GM18868 (cell line): ENCODE measurements at regions not wholly inside any gene's neighbourhood (a gene's known extent, or its start where the extent isn't known, plus 50 kb on each side); places are given as distances from the start of the nearest gene placed in this dataset.
A peak's percentile ranks its signal among the peaks of the same experiment; 100 is the strongest.

Experiments
- ATAC-seq: cut with Tn5 transposase; IDR thresholded peaks from one replicate; pipeline ENCODE4 v1.9.1; 2021; ENCODE audit warnings: mild to moderate bottlenecking, moderate library complexity; ENCODE audit not compliant: unreplicated experiment

DNA sequence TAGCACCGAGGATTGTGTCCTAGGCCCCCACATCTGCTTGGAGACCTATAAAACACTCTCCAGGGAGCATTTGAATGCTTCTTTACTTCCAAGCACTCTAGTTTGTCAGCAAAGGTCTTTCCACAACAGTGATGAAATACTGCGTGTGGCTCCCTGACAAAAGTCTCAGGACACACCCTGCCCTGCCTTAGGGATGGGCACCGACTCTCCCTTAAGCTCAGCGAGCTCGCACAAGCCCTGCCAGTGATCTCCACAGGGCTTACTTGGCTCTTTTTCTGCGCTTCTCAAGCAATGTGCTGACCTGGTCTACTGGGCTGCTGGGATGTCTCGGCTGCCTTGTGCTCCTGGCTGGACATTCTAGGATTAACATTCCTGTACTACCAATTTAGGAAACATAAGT lies 84.3 kb upstream of the MPP7 start:
- ATAC-seq: no peak

DNA sequence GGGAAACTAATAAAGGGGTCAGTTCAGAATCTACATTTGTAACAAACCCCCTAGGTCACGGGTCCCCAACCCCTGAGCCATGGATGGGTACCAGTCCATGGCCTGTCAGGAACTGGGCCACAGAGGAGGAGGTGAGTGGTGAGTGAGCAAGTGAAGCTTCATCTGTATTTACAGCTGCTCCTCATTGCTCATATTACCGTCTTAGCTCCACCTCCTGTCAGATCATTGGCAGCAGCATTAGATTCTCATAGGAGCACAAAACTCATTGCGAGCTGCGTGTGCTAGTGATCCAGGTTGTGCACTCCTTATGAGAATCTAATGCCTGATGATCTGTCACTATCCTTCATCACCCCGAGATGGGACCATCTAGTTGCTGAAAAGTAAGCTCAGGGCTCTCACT lies 88.4 kb upstream of the MPP7 start:
- ATAC-seq: no peak

DNA sequence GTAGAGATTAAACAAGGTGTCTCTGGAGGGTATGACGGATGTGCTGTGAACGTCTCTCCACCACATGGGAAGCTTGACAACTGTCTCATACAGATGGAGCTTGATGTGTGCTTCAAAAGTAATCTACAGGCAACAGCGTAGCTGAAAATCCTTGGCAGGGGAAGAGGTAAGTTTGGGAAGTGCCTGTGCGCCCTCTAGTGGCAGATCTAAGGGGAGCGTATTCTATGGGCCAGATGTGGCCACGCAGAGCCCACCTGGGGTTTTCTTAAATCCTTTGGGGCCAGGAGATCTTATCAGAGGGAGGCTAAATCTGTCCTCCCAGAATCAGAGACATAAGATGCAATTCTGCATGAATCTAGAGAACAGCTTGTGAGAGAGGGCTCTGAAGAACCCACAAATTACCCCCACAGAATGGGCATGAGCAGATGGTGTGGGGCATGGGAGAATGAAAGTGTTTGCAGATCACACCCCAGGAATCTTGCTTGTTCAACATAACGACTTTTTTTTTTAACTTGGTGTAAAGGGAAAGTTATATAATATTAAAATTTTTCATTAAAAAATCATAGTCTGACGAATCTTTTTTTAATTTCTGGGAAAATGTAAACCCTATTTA lies 91.2 kb upstream of the MPP7 start:
- ATAC-seq: peak; percentile 89

DNA sequence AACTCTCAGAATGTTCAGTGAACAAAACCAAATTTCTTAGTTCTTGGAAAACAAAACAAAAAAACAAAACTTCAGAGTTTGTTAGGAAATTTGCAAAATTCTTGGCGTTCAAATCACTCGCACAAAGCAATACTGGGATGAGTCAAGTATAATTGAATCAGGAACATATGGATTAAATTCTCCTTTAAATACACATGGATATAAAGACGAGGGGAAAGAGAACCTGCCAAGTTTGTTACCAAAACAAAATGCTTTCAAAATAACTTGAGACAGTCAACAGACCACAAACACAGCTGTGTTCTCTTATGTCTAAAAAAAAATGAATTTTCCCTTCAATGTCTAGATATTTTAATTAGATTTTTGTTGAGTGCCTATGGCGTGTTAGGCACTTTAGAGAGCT lies 93.5 kb upstream of the MPP7 start:
- ATAC-seq: no peak

DNA sequence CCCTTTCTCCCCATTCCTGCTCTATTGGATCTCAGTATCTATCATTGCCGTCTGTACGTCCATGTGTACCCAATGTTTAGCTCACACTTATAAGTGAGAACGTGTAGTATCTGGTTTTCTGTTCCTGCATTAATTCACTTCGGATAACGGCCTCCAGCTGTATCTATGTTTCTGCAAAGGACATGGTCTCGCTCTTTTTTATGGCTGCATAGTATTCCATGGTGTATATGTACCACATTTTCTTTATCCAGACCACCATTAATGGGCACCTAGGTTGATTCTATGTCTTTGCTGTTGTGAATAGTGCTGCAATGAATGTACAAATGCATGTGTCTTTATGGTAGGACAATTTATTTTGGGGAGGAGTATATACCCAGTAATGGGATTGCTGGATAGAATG lies 94.4 kb upstream of the MPP7 start:
- ATAC-seq: no peak

DNA sequence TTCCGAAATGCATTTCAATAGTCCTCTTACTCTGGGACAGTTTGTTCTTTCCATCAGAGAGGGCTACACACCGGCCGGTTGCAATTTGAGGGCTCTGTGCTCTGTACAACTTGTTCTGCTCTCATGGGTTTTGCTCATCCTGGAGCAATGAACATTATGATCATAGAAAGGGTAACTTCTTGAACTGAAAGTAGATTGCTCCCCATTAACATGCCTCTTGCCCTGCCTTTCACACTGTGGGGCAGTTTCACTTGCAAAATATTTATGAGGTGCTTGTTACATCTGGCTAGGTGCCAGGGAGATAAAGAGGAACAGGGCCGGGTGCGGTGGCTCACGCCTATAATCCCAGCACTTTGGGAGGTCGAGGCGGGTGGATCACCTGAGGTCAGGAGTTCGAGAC lies 97.3 kb upstream of the MPP7 start:
- no peak for ATAC-seq

DNA sequence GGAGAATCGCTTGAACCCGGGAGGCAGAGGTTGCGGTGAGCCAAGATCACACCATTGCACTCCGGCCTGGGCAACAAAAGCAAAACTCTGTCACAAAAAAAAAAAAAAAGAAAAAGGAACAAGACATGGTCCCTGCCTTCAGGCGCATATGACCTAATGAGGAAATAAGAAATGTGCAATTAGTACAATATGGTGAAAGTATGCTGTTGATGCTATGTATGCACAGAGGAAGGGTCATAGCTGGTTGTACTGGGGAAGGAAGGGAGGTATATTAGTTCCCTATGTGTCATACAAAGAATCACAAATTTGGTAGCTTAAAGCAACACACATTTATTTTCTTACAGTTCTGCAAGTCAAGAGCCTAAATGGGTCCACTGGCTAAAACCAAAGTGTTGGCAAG lies 97.8 kb upstream of the MPP7 start:
- no peak for ATAC-seq

DNA sequence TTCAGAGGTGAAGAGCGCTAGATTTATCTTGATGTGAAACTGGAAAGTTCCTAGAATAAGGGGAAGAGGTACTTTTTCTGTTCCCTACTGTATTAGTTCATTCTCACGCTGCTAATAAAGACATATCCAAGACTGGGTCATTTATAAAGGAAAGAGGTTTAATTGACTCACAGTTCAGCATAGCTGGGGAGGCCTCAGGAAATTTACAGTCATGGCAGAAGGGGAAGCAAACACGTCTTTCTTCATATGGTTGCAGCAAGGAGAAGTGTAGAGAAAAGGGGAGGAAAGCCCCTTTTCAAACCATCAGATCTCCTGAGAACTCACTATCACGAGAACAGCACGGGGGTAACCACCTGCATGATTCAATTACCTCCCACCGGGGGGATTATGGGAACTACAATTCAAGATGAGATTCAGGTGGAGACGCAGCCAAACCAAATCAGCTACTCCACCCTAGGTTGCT lies 99.8 kb upstream of the MPP7 start:
- peak; percentile 62 for ATAC-seq

DNA sequence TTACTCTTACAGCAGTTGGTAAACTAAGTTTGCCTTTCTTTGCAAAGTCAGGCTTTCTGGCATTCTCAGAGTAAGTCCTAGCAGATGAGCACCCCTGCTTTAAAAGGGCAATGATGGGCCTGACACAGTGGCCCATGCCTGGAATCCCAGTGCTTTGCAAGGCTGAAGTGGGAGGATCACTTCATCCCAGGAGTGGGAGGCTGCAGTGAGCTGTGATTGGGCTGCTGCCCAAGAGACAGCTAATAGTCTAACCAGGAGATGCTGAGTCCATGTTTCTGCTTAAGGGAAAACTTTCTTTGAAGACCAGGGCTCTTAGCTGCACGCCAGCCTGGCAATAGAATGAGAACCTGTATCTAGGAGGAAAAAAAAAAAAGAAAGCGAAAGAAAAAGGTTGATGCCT lies 100.2 kb upstream of the MPP7 start:
- ATAC-seq: no peak

DNA sequence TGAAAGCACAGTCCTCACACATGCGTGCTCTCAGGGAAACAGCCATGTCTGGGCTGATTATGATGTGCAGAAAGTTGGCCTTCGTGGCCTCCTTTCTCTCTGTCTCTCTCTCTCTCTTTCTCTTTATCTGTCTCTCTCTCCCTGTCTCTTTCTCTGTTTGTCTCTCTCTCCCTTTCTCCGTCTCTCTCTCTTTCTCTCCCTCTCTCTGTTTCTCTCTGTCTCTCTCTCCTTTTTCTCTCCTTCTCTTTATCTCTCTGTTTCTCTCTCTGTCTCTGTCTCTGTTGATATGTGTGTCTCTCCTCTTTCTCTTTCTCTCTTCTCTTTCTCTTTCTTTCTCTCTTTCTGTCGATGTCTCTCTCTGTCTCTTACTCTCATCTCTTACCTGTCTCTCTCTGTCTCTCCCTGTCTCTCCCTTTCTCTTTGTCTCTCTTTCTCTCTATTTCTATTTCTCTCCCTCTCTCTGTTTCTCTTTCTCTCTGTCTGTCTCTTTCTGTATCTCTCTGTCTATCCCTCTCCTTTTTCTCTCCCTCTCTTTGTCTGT lies 105.4 kb upstream of the MPP7 start:
- ATAC-seq: no peak

DNA sequence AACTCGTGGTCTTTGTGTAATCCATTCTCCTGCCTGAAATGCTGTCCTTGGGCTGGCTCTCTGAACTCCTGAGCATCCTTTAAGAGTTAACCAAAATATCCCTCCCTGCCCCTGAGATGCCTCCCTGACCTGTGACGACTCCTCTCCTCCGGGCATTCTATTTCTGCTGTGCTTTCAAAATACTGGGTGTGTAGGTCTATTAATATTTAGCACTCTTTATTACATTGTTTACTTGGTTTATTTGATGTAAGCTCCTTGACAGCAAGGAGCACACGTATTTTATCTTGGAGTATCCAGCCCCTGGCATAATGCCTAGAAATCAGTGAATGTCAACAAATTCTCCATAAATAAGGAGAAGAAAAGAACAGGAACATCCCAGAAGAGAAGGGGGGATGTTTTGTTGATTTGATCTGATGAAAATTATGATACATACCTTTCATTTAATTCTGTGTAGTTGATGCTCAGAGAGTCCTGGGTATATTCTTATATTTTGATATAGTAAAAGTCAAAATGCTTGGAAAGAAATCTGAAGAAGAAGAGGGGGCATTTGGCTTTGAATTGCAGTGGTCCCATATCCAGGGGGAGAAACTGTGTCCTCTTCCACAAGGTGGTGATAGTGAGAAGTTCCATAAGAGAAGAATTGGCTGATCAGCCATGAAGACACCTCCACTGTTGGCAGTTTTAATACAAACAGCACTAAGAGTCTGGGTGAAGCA lies 107.7 kb upstream of the MPP7 start:
- no peak for ATAC-seq

DNA sequence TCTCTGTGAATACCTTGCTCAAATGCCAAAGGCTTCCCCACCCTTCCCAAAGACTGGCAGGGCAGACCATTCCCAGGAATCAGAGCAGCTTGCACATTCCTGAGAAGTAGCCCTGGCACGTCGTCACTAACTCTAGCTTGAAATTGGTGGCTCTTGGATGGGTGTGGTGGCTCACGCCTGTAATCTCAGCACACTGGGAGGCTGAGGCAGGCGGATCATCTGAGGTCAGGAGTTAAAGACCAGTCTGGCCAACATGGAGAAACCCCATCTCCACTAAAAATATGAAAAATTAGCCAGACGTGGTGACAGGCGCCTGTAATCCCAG lies 108.2 kb upstream of the MPP7 start:
- no peak for ATAC-seq

DNA sequence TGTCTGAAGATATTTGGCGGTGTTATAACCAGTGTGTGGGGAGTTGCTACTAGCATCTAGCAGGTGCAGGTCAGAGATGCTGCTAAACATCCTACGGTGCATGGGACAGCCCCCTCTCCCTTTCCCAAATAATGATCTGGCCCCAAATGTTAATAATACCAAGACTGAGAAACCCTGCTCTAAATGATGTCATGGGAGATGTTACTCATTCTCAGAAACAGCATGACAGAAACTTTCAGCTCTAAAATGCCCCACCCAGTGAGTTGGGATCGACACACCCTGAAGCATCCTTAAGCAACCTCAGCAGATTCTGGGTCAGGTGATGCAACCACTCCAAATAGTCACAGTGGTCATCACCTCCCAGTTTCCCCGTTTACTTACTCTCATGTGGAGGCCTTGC lies 108.8 kb upstream of the MPP7 start:
- ATAC-seq: peak; percentile 94

DNA sequence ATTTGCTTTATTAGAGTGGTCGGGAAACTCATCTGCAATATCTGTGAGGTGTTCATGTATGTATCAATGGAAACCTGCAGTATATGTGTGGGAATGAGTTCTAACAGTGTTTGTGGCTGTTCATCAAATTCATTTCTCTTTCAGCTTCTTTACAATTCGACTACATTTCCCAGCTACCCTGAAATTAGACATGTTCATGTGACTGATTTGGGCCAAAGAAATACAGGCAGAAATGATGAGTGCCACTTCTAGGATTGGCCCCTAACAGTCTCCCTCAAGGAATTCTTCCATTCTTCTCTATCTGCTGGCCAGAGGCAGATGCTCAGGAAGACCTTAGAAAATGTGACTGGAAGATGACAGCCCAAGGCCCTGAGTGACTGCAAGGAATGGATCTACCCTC lies 114.8 kb upstream of the WAC start:
- ATAC-seq: no peak

DNA sequence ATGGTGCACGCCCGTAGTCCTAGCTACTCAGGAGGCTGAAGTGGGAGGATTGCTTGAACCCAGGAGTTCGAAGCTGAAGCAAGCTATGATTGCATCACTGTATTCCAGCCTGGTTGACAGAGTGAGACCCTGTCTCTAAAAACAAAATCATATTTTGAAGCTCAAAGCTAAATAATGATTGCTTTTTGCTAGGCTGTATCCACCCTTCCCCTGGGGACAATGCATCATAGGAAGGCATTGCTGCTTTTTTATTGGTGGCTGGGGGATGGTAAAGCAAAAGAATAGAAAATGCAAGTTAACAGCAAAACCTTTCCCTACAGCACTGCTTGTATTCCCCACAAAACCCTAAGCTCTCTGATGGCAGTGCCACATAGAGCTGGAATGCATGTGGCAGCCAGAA lies 107.5 kb upstream of the WAC start:
- ATAC-seq: no peak

DNA sequence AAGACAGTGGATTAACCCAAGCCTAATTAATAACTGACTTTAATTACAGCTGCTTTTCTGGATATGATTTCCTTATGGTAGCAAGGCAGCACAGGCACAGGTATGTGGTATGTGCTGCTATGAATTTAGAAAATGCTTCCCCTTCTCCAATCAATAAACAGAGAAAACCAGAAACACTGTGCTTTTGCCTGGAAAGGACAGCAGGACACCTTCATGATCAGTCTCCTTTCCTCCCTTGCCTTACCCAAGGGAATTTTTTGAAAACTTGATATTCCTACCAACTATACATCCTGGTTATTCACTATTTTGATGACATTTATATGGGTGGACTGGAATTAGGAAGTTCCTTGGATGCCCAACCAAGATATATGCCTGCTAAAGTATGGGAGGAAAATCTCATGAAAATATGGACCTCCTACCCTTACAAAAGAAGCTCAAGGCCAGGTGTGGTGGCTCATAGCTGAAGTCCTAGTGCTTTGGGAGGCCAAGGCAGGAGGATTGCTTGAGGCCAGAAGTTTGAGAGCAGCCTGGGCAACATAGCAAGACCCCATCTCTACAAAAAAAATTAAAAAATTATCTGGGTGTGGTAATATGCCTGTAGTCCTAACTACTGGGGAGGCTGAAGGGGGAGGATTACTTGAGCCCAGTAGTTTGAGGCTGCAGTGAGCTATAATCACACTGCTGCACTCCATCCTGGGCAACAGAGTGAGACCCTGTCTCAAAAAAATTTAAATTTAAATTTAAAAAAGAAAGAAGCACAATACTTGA lies 106.3 kb upstream of the WAC start:
- no peak for ATAC-seq

DNA sequence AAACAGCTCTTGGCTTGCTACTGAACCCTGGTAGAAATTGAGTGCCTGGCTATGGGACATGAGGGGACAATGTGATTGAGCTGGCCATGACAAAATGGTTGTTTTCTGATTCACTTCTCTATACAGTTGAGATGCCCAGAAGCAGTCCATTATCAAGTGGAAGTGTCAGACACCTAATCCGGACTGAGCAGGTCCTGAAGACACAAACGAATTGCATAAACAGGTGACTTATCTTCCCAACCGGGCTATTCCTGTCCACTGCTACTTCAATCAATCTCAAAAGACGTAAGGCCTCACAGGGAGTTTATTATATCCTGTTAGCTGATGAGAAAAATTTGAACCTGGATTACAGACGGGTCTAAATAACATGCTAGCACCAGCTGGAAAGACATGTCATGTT lies 105.5 kb upstream of the WAC start:
- ATAC-seq: no peak

DNA sequence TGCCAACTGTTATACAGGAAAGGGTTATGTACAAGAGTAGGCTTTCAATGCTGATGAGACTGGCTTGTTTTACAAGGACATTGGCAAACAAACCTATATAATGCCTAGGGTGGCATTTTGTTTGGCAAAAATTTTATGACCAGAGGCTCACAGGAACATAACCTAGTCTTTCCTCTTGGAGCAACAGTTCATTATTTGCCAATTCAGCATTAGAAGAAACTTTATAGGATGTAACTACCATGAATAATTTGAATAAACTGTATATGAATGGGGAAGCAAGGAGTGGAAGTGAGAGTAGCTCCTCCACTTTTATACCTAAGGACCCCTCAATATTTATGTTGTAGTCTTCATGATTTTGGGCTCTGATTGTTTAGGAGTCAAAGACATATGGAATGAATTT lies 103.9 kb upstream of the WAC start:
- no peak for ATAC-seq

DNA sequence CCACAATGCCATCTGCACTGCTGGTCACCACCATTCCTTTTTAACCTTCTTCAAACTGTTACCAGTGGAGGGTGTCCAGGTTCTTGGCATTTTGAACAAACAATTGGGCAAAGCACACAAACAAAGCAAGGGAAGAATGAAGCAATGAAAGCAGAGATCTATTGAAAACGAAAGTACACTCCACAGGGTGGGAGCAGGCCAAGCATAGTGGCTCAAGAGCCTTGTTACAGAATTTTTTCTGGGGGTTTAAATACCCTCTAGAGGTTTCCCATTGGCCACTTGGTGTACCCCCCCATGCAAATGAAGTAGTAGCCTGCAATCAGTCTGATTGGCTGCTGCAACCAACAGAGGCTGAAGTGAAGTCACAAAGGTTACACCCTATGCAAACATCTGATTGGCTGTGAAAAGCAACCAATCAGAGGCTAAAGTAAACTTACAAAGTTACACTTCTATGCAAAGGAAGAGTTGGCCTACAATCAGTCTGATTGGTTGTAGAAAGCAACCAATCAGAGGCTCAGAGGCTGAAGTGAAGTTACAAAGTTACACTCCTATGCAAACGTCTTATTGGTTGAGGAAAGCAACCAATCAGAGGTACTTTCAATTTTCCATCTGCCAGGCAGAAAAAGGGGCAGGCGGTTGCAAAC lies 103.2 kb upstream of the WAC start:
- no peak for ATAC-seq

DNA sequence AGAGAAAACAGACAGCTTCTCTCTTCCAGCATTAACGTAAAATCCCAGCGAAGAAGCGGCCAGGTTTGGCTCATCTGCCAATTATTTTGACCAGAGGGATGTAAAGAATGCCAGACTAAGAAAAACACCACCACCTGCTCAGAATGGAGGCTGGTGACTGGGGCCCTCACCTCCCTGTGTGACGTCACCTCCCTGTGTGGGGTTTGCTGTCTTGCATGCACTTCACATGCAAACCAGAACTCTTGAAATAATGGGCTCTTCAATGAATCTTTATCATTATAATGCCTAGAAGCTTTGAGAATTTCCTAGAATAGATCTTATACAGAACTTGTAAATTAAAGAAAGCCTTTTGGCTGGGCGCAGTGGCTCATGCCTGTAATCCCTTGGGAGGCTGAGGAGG lies 101.8 kb upstream of the WAC start:
- ATAC-seq: no peak

DNA sequence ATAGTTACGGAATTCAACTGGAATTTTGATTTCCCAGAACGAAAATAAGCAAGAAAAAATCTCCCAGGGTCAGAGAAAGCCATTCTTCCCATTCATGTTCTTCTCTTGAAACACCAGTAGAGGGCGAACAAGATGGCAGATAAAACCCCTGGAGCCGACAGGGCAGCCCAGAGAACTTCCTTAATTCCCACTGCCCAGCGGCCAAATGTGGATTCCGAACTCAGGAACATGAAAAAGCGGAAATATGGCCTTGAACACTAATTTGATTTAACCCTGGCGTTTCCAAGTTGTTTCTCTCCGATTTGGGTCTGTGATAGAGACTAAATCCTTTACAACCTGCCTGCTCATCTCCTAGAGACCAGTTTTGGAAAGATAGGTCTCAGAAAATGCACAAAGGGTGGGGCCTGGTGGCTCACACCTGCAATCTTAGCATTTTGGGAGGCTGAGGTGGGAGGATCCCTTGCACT lies 100.7 kb upstream of the WAC start:
- peak; percentile 81 for ATAC-seq
